CD14-positive monocyte (primary cell): ENCODE measurements at regions not wholly inside any gene's neighbourhood (a gene's known extent, or its start where the extent isn't known, plus 50 kb on each side); places are given as distances from the start of the nearest gene placed in this dataset.

ENCODE experiments used
- DNase-seq, 3 donors: peaks; one replicate each; pipeline ENCODE4 v3.0.0-alpha.2; 2011 to 2022
- H2AFZ ChIP-seq: 2 replicates; pipeline ENCODE4 v1.6.0; 2012; ENCODE audit warnings: mild to moderate bottlenecking, low read depth, low read length, inconsistent platforms; ENCODE audit not compliant: insufficient read depth, poor library complexity, severe bottlenecking
- H3K27ac ChIP-seq, 2 donors: 1 replicate in 1 of 2; 2 replicates in 1 of 2; pipeline ENCODE4 v1.5.1; 2012 to 2013; ENCODE audit warnings: low read length in 2 of 2, control low read depth in 1 of 2, inconsistent platforms in 1 of 2, low read depth in 1 of 2, mild to moderate bottlenecking in 1 of 2
- H3K27me3 ChIP-seq, 2 donors: one replicate each; pipeline versions ENCODE4 v1.6.0 to v1.6.1; 2011 to 2013; ENCODE audit warnings: low read length in 2 of 2; ENCODE audit not compliant: control insufficient read depth in 2 of 2, insufficient read depth in 2 of 2
- H3K36me3 ChIP-seq, 2 donors: replicated peaks in 1 of 2; 1 replicate in 1 of 2; 2 replicates in 1 of 2; pipeline versions ENCODE4 v1.5.1 to v1.6.1; 2012 to 2013; ENCODE audit warnings: low read length in 2 of 2, control low read depth in 1 of 2, inconsistent platforms in 1 of 2, mild to moderate bottlenecking in 1 of 2; ENCODE audit not compliant: insufficient read depth in 2 of 2, control insufficient read depth in 1 of 2
- H3K4me1 ChIP-seq, 2 donors: 1 replicate in 1 of 2; 2 replicates in 1 of 2; pipeline versions ENCODE4 v1.5.1 to v1.6.1; 2012 to 2013; ENCODE audit warnings: low read length in 2 of 2, control low read depth in 1 of 2, inconsistent platforms in 1 of 2, mild to moderate bottlenecking in 1 of 2, moderate library complexity in 1 of 2; ENCODE audit not compliant: insufficient read depth in 2 of 2, control insufficient read depth in 1 of 2
- H3K4me2 ChIP-seq: replicated peaks from 2 replicates; pipeline ENCODE3; 2012; ENCODE audit warnings: low read length, moderate library complexity, mild to moderate bottlenecking; ENCODE audit not compliant: poor library complexity, severe bottlenecking; ENCODE audit errors: extremely low read depth
- H3K4me3 ChIP-seq, 3 experiments: fragments of 200-600 bp in 1 of 3; sonication (generic) in 1 of 3; replicated peaks in 1 of 3; 1 replicate in 2 of 3; 2 replicates in 1 of 3; pipeline ENCODE4 v1.5.1; 2011 to 2013; ENCODE audit warnings: low read length in 3 of 3, mild to moderate bottlenecking in 3 of 3, control low read depth in 2 of 3, low read depth in 2 of 3, inconsistent platforms in 1 of 3, moderate library complexity in 1 of 3
- H3K79me2 ChIP-seq: 2 replicates; pipeline ENCODE4 v1.6.0; 2012; ENCODE audit warnings: mild to moderate bottlenecking, control low read depth, inconsistent platforms, low read length, moderate library complexity; ENCODE audit not compliant: insufficient read depth
- H3K9ac ChIP-seq: 2 replicates; pipeline ENCODE4 v1.6.0; 2017; ENCODE audit warnings: low read length, mild to moderate bottlenecking; ENCODE audit not compliant: insufficient read depth, poor library complexity, severe bottlenecking
- H3K9me3 ChIP-seq, 2 donors: replicated peaks in 1 of 2; 1 replicate in 1 of 2; 2 replicates in 1 of 2; pipeline versions ENCODE4 v1.5.1 to v1.6.1; 2012 to 2013; ENCODE audit warnings: low read length in 2 of 2, control low read depth in 1 of 2; ENCODE audit not compliant: control insufficient read depth in 1 of 2, insufficient read depth in 1 of 2
- H4K20me1 ChIP-seq: 2 replicates; pipeline ENCODE4 v1.6.0; 2012; ENCODE audit warnings: mild to moderate bottlenecking, low read length, control low read depth, moderate library complexity; ENCODE audit not compliant: insufficient read depth
- H3K27ac Mint-ChIP-seq, 7 donors: one replicate each; pipeline ENCODE4 v1.8.0; 2020; ENCODE audit warnings: mild to moderate bottlenecking in 7 of 7, mixed read lengths in 7 of 7, moderate library complexity in 6 of 7, inconsistent platforms in 2 of 7
- H3K27me3 Mint-ChIP-seq, 3 donors: one replicate each; pipeline ENCODE4 v1.8.0; 2021 to 2022; ENCODE audit warnings: low read depth in 3 of 3, mild to moderate bottlenecking in 3 of 3, mixed read lengths in 3 of 3, moderate library complexity in 3 of 3, inconsistent platforms in 1 of 3
- H3K36me3 Mint-ChIP-seq, 2 donors: one replicate each; pipeline ENCODE4 v1.8.0; 2020; ENCODE audit warnings: mixed read lengths in 2 of 2, inconsistent platforms in 1 of 2, mild to moderate bottlenecking in 1 of 2
- H3K4me1 Mint-ChIP-seq: one replicate; pipeline ENCODE4 v1.8.0; 2020; ENCODE audit warnings: mild to moderate bottlenecking, mixed read lengths
- H3K4me3 Mint-ChIP-seq, 2 donors: one replicate each; pipeline ENCODE4 v1.8.0; 2020; ENCODE audit warnings: mild to moderate bottlenecking in 2 of 2, mixed read lengths in 2 of 2, moderate library complexity in 1 of 2
- H3K9me3 Mint-ChIP-seq, 7 donors: one replicate each; pipeline ENCODE4 v1.8.0; 2020 to 2022; ENCODE audit warnings: mixed read lengths in 7 of 7, mild to moderate bottlenecking in 6 of 7, moderate library complexity in 6 of 7, inconsistent platforms in 2 of 7
- WGBS: methylation state at CpG from one replicate; pipeline ENCODE4 v1.1.5; 2013; ENCODE audit warnings: missing lambda C conversion rate; ENCODE audit not compliant: insufficient coverage; 5-methylcytosine and 5-hydroxymethylcytosine counted together
- intact Hi-C, 2 donors: fragments of 100-400 bp; cut with micrococcal nuclease; formaldehyde crosslinking; loops; one replicate each; pipeline versions ENCODE4 v1.15.0 to v1.15.1; 2023
- TF ChIP-seq, protein P1 (sequence below): fragments of 200-600 bp; IDR thresholded peaks from one replicate; pipeline ENCODE4 v1.8.0; 2022; ENCODE audit warnings: antibody characterized with exemption, mild to moderate bottlenecking

DNA sequence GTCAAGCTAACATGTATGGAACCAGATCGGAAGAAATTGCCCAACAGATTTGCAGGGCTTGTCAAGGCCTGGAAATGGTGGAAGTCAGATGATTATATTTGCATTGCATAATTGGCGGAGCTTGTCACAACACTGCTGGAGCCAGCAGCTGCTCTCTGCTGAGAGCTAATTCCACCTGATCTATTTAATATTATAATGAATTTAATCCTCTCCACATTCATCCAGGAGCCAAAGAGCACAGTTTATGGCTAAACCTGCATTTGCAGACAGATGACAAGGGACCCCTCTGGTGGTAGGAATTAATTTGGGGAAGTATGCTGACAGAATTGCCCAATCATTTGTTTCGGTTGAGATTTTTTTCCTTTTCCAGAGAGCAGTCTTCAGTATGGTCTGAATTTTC is 730.2 kb downstream of the TUSC7 start:
- Histone ChIP-seq H3K36me3 (no peaks in the 10 kb centered on the region), H3K4me1 (peaks cover 26% of the 10 kb centered on the region in 2 donors), H4K20me1 (no peaks in the 10 kb centered on the region), H3K9me3 (no peaks in the 10 kb centered on the region), H3K27me3 (no peaks in the 10 kb centered on the region), H3K4me3 (peak overlapping the region in 2 of 3 experiments; percentile 30 to 58), H3K79me2 (no peaks in the 10 kb centered on the region), H3K27ac (peak overlapping the region; percentile 59 to 75), H3K4me2 (peak overlapping the region; percentile 62), H2AFZ (peak overlapping the region; percentile 64), H3K9ac (peak overlapping the region; percentile 33)
- WGBS: 0% methylated on average over 1 of the region's 3 CpGs
- DNase-seq: peak; percentile 55 to 75 (median 73)
- intact Hi-C loops: no loop called here
- Mint-ChIP-seq H3K27ac (peak overlapping the region; percentile 72 to 92 (median 86)), H3K36me3 (no peaks in the 10 kb centered on the region), H3K27me3 (peaks cover 0 to 3% (median 0%) of the 10 kb centered on the region in 3 donors), H3K9me3 (peaks cover 0 to 4% (median 0%) of the 10 kb centered on the region in 7 donors), H3K4me1 (peaks cover 22% of the 10 kb centered on the region), H3K4me3 (peak overlapping the region in 1 of 2 donors; percentile 59)
- TF ChIP-seq, protein P1, sequence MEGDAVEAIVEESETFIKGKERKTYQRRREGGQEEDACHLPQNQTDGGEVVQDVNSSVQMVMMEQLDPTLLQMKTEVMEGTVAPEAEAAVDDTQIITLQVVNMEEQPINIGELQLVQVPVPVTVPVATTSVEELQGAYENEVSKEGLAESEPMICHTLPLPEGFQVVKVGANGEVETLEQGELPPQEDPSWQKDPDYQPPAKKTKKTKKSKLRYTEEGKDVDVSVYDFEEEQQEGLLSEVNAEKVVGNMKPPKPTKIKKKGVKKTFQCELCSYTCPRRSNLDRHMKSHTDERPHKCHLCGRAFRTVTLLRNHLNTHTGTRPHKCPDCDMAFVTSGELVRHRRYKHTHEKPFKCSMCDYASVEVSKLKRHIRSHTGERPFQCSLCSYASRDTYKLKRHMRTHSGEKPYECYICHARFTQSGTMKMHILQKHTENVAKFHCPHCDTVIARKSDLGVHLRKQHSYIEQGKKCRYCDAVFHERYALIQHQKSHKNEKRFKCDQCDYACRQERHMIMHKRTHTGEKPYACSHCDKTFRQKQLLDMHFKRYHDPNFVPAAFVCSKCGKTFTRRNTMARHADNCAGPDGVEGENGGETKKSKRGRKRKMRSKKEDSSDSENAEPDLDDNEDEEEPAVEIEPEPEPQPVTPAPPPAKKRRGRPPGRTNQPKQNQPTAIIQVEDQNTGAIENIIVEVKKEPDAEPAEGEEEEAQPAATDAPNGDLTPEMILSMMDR: peak; percentile 66

DNA sequence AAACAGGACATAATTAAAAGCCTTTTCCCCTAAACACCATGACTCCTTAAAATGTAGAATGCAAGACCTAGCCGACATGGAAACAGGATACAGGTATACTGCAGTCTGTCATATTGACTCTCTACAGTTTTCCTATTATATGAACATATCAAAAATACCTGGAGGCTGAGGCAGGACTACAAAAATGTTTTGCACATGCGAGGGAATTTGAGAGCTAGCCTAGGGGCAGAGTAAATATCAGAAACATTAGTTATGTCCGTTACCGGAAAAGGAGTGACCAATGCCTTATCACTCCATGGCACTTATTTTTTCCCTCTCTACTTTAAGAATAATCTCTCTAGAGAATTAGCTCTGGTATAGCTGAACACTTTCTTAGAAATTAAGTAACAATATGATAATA is 732.3 kb downstream of the TUSC7 start:
- 100% methylated on average over 1 of the region's 4 CpGs for WGBS

More for the DNA sequence above, 732.3 kb downstream of the TUSC7 start:
- TF ChIP-seq, protein P1: no peak
- intact Hi-C loops: no loop called here
- Histone ChIP-seq H2AFZ (no peak overlapping the region), H3K9me3 (no peaks in the 10 kb centered on the region), H3K4me2 (no peak overlapping the region), H3K79me2 (no peaks in the 10 kb centered on the region), H3K27ac (no peak overlapping the region), H4K20me1 (no peaks in the 10 kb centered on the region), H3K4me1 (peaks cover 26% of the 10 kb centered on the region in 2 donors), H3K9ac (no peak overlapping the region), H3K27me3 (no peaks in the 10 kb centered on the region), H3K4me3 (no peak overlapping the region), H3K36me3 (no peaks in the 10 kb centered on the region)
- H3K36me3 Mint-ChIP-seq: no peaks in the 10 kb centered on the region
- peaks cover 24% of the 10 kb centered on the region for H3K4me1 Mint-ChIP-seq
- H3K4me3 Mint-ChIP-seq: no peak overlapping the region
- H3K9me3 Mint-ChIP-seq: peaks cover 0 to 1% (median 0%) of the 10 kb centered on the region in 7 donors
- H3K27me3 Mint-ChIP-seq: peaks cover 0 to 3% (median 0%) of the 10 kb centered on the region in 3 donors
- no peak for DNase-seq
- no peak overlapping the region for H3K27ac Mint-ChIP-seq
